ENCODE measurements at regions not wholly inside any gene's neighbourhood (a gene's known extent, or its start where the extent isn't known, plus 50 kb on each side); places are given as distances from the start of the nearest gene placed in this dataset.

DNA sequence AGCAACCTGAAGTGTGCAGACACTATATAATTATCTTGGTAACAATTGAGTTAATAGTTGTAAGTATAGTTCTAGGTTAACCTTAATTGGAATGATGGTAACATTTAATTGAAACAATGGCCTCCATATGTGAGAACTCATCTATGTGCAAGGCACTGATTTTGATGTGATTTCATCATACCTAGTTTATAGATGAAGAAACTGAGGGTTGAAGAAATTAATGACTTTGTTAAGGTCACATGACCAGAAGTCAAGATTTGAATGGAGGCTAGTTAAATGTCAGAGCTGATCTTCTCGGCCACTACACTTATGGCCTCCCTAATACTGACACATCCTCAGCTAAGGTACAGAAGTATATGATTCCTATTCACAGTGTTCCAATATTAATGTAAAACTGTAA, 128.2 kb upstream of the PSMD7 start:
- WGBS, 2 donors, result 84 to 90% methylated on average over 1 of the region's 1 CpG
- no peak for DNase-seq
- H3K27me3 ChIP-seq, result no peaks in the 10 kb centered on the region
- no peak for ATAC-seq (ENCODE audit: low FRiP score in 2 of 2)
- no peak overlapping the region for H3K4me3 ChIP-seq
- H3K4me1 ChIP-seq, result no peaks in the 10 kb centered on the region
- no peaks in the 10 kb centered on the region for H3K9me3 ChIP-seq
- no peak for TF ChIP-seq POLR2AphosphoS5 (IDR thresholded peaks at IDR 0.05)
- no peak for TF ChIP-seq EP300 (IDR thresholded peaks at IDR 0.05)
- no peak for TF ChIP-seq POLR2A (IDR thresholded peaks at IDR 0.05)
- TF ChIP-seq, protein P1, sequence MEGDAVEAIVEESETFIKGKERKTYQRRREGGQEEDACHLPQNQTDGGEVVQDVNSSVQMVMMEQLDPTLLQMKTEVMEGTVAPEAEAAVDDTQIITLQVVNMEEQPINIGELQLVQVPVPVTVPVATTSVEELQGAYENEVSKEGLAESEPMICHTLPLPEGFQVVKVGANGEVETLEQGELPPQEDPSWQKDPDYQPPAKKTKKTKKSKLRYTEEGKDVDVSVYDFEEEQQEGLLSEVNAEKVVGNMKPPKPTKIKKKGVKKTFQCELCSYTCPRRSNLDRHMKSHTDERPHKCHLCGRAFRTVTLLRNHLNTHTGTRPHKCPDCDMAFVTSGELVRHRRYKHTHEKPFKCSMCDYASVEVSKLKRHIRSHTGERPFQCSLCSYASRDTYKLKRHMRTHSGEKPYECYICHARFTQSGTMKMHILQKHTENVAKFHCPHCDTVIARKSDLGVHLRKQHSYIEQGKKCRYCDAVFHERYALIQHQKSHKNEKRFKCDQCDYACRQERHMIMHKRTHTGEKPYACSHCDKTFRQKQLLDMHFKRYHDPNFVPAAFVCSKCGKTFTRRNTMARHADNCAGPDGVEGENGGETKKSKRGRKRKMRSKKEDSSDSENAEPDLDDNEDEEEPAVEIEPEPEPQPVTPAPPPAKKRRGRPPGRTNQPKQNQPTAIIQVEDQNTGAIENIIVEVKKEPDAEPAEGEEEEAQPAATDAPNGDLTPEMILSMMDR (IDR thresholded peaks at IDR 0.05), result no peak
- H3K27ac ChIP-seq, result no peak overlapping the region
- no peaks in the 10 kb centered on the region for H3K36me3 ChIP-seq

DNA sequence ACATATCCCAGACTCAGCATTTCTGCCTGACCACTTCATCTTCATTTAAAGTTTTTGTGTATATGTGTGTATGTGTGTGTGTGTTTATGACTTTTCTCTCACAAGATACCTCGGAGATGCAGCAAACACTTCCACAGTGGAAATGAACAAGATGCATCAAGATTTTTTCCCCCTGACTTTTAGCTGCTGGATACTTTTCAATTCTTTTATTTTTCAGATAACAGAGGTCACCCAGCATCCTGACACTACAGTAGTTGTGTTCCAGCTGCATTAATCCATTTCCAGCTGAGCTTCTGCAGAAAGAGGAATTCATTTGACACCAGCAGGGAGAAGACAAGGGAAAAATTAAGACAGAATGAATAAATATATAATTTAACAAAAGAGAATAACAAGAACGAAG, 130.2 kb upstream of the PSMD7 start:
- TF ChIP-seq, protein P1 (IDR thresholded peaks at IDR 0.05), result no peak
- TF ChIP-seq POLR2A (IDR thresholded peaks at IDR 0.05) (no peak), POLR2AphosphoS5 (IDR thresholded peaks at IDR 0.05) (no peak), EP300 (IDR thresholded peaks at IDR 0.05) (no peak)
- Histone ChIP-seq H3K4me1 (no peaks in the 10 kb centered on the region), H3K27me3 (no peaks in the 10 kb centered on the region), H3K9me3 (no peaks in the 10 kb centered on the region), H3K27ac (no peak overlapping the region), H3K4me3 (no peak overlapping the region), H3K36me3 (no peaks in the 10 kb centered on the region)
- DNase-seq, result no peak
- 30 to 53% methylated on average over 2 of the region's 2 CpGs for WGBS, 2 donors
- ATAC-seq (ENCODE audit: low FRiP score in 2 of 2), result no peak

GRCh38 chr16:74165566-74166080, 131.0 kb upstream of the PSMD7 start:
- TF ChIP-seq POLR2AphosphoS5 (IDR thresholded peaks at IDR 0.05), result no peak
- TF ChIP-seq, protein P1 (IDR thresholded peaks at IDR 0.05), result no peak
- no peak for TF ChIP-seq EP300 (IDR thresholded peaks at IDR 0.05)
- no peak for TF ChIP-seq POLR2A (IDR thresholded peaks at IDR 0.05)
- Histone ChIP-seq H3K36me3 (no peaks in the 10 kb centered on the region), H3K9me3 (peaks cover 0 to 3% (median 0%) of the 10 kb centered on the region in 4 donors), H3K4me3 (no peak overlapping the region), H3K27me3 (no peaks in the 10 kb centered on the region), H3K4me1 (no peaks in the 10 kb centered on the region), H3K27ac (no peak overlapping the region)
- ATAC-seq (ENCODE audit: low FRiP score in 2 of 2) (no peak), DNase-seq (no peak)
- 55 to 60% methylated on average over 5 of the region's 5 CpGs for WGBS, 2 donors

- H3K27ac ChIP-seq, result no peak overlapping the region
- TF ChIP-seq POLR2A (IDR thresholded peaks at IDR 0.05) (no peak), POLR2AphosphoS5 (IDR thresholded peaks at IDR 0.05) (no peak), EP300 (IDR thresholded peaks at IDR 0.05) (no peak)
- TF ChIP-seq, protein P1 (IDR thresholded peaks at IDR 0.05), result no peak
- H3K9me3 ChIP-seq, result peaks cover 0 to 8% (median 0%) of the 10 kb centered on the region in 4 donors
- no peaks in the 10 kb centered on the region for H3K4me1 ChIP-seq
- H3K4me3 ChIP-seq, result no peak overlapping the region
- no peak for ATAC-seq (ENCODE audit: low FRiP score in 2 of 2)
- whole genome bisulfite sequencing, 2 donors, result 85 to 86% methylated on average over 2 of the region's 2 CpGs
- no peaks in the 10 kb centered on the region for H3K27me3 ChIP-seq
- DNase-seq, result no peak
- no peaks in the 10 kb centered on the region for H3K36me3 ChIP-seq
Measured at GRCh38 chr16:74160759-74161158, 135.9 kb upstream of the PSMD7 start.

DNA sequence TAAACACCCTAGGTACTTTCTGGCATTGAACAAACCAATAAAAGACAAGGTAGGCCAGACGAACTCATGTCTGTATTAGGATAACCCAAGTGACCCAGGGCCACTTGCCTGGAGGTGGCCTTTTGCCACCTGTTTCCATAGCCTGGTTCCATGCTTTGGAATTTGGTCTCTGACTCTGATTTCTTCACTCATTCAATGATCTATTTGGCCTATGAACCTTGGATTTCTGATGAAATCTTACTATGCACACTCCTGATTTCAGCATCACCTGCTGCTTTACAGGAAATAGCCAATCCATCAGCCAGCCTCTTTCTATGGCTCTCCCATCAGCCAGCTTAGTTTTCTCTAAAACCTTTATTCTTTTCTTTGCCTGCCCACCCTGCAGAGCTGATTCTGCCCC, 142.8 kb upstream of the PSMD7 start:
- Histone ChIP-seq H3K27ac (no peak overlapping the region), H3K4me1 (no peaks in the 10 kb centered on the region), H3K9me3 (peaks cover 0 to 6% (median 0%) of the 10 kb centered on the region in 4 donors), H3K4me3 (no peak overlapping the region), H3K27me3 (no peaks in the 10 kb centered on the region), H3K36me3 (no peaks in the 10 kb centered on the region)
- 31 to 60% methylated on average over 1 of the region's 1 CpG for WGBS, 2 donors
- DNase-seq (no peak), ATAC-seq (ENCODE audit: low FRiP score in 2 of 2) (no peak)
- TF ChIP-seq POLR2A (IDR thresholded peaks at IDR 0.05) (no peak), POLR2AphosphoS5 (IDR thresholded peaks at IDR 0.05) (no peak), EP300 (IDR thresholded peaks at IDR 0.05) (no peak)
- TF ChIP-seq, protein P1 (IDR thresholded peaks at IDR 0.05), result no peak

All from upper lobe of left lung (tissue), 6 donors.